Panc1 (cell line): ENCODE measurements at regions not wholly inside any gene's neighbourhood (a gene's known extent, or its start where the extent isn't known, plus 50 kb on each side); places are given as distances from the start of the nearest gene placed in this dataset.

Experiments
- ATAC-seq: fragments of 200-7000 bp; cut with Tn5 transposase; 2 replicates; pipeline ENCODE4 v1.9.1; 2020; ENCODE audit warnings: mild to moderate bottlenecking, moderate library complexity
- BruUV-seq: library from RNA; stranded (reverse); fragments of 400-500 nt; replicated peaks from 2 replicates; lab custom pipeline; 2021; lab: Mats Ljungman, UMichigan
- CTCF ChIA-PET: fragments of 300-600 bp; sonication (Branson Sonifier 250); formaldehyde crosslinking; loops from one replicate; lab custom pipeline; 2022; ENCODE audit warnings: antibody characterized with exemption; lab: Charles Lee
- POLR2A ChIA-PET: fragments of 300-600 bp; sonication (Branson Sonifier 250); formaldehyde crosslinking; loops from one replicate; lab custom pipeline; 2022; ENCODE audit warnings: antibody characterized with exemption; lab: Charles Lee
- DNase-seq: peaks from one replicate; pipeline ENCODE4 v3.0.0-alpha.2; 2010; ENCODE audit warnings: low read depth, low spot score
- H3K27ac ChIP-seq: 2 replicates; pipeline ENCODE4 v1.5.1; 2011; ENCODE audit warnings: mild to moderate bottlenecking, low read length, inconsistent platforms
- H3K27me3 ChIP-seq: fragments of 200-500 bp; sonication (Bioruptor generic); 2 replicates; pipeline ENCODE4 v1.6.0; 2014; ENCODE audit warnings: low read length, inconsistent platforms; ENCODE audit not compliant: control insufficient read depth, insufficient read depth
- H3K36me3 ChIP-seq: fragments of 200-500 bp; sonication (Bioruptor generic); 2 replicates; pipeline ENCODE4 v1.5.1; 2014; ENCODE audit warnings: inconsistent platforms, mild to moderate bottlenecking, low read length, moderate library complexity; ENCODE audit not compliant: control insufficient read depth, insufficient read depth
- H3K4me1 ChIP-seq: 2 replicates; pipeline ENCODE4 v1.5.1; 2011; ENCODE audit warnings: inconsistent platforms, mild to moderate bottlenecking, low read length, moderate library complexity; ENCODE audit not compliant: control insufficient read depth, insufficient read depth
- H3K4me3 ChIP-seq, 2 experiments: 2 replicates each; pipeline ENCODE4 v1.5.1; 2011 to 2012; ENCODE audit warnings: low read depth in 2 of 2, low read length in 2 of 2, mild to moderate bottlenecking in 2 of 2, inconsistent platforms in 1 of 2, moderate library complexity in 1 of 2
- H3K9me3 ChIP-seq: fragments of 200-500 bp; sonication (Bioruptor generic); 2 replicates; pipeline ENCODE4 v1.5.1; 2014; ENCODE audit warnings: low read depth, mild to moderate bottlenecking, inconsistent platforms, low read length, moderate library complexity; ENCODE audit not compliant: control insufficient read depth, insufficient read depth
- CTCF ChIP-seq: fragments of 450-650 bp; IDR thresholded peaks from 2 replicates; pipeline ENCODE4 v1.5.1; 2017; ENCODE audit warnings: mild to moderate bottlenecking
- POLR2AphosphoS5 ChIP-seq: IDR thresholded peaks from 2 replicates; pipeline ENCODE4 v1.6.1; 2012; ENCODE audit warnings: mild to moderate bottlenecking, low read depth, low read length, moderate library complexity
- REST ChIP-seq, 2 experiments: IDR thresholded peaks; 2 replicates each; pipeline ENCODE4 v1.6.1; 2011 to 2012; ENCODE audit warnings: low read depth in 2 of 2, control low read depth in 1 of 2, low read length in 1 of 2, mild to moderate bottlenecking in 1 of 2, moderate library complexity in 1 of 2; ENCODE audit not compliant: insufficient read depth in 1 of 2
- SIN3A ChIP-seq: IDR thresholded peaks from 2 replicates; pipeline ENCODE4 v1.6.1; 2012; ENCODE audit warnings: low read depth, mild to moderate bottlenecking, low read length, moderate library complexity, borderline replicate concordance; ENCODE audit not compliant: insufficient read depth
- TCF7L2 ChIP-seq: IDR thresholded peaks from 2 replicates; pipeline ENCODE4 v1.6.1; 2011; ENCODE audit warnings: mild to moderate bottlenecking, low read depth, low read length, inconsistent platforms
- in situ Hi-C: cut with HindIII; loops from 2 replicates; pipeline ENCODE4 v1.10.0; 2016; ENCODE audit warnings: low sequenced_read_pairs, low pct_unique_long_range_greater_than_20kb
- intact Hi-C: fragments of 100-400 bp; cut with micrococcal nuclease; formaldehyde crosslinking; loops from one replicate; pipeline ENCODE4 v1.10.0; 2022; ENCODE audit not compliant: unreplicated experiment

DNA sequence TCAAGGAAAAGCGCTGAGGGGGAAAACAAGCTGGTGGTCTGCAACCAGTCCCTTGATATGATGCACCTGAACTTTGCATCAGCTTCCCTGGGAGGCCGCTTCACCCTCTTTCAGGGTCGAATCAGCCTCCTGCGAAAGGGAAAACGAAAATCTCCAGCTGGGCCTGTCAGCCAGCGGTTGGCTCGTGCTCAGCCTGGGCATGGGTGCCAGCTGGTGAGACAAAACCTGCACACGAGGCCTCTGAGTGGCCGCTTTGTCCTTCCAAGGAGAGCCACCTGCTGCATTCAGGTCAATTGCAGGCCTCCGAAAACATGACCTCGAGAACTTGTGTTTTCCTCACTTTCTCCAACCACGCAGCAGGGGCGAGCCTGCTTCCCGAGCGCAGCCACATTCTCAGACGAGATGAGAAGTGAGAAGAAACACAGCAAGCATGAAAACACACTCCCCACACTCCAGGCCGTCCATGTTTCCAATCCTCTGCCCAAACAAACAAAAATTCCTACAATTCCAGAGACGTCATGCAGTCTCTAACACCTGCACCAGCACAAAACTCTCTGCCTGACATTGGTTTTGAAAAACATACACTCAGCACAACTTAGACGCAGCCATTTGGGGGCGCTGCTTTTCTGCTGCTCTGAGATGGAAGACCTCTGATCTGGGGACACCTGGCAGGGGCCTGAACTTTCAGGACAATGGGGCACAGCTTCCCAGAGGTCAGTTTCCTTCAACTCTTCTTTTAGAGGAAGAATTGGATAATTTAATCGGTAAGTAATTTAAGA lies 77.1 kb downstream of the DHCR7 start:
- POLR2A ChIA-PET = interaction anchor here (0.6 kb wide), 1 partner anchor 68 kb away, joined by 3 read pairs; no protein-coding TSS in a partner anchor
- no peaks in the 10 kb centered on the region for H3K36me3 ChIP-seq
- no peaks in the 10 kb centered on the region for H3K9me3 ChIP-seq
- CTCF ChIA-PET = interaction anchor here (1.6 kb wide), 1 partner anchor 284 kb away, joined by 9 read pairs; no protein-coding TSS in a partner anchor
- H3K27me3 ChIP-seq = peaks cover 6% of the 10 kb centered on the region
- DNase-seq = no peak
- in situ Hi-C loops (no loop called here), intact Hi-C loops (no loop called here)
- ATAC-seq = no peak
- no peaks in the 10 kb centered on the region for H3K4me1 ChIP-seq
- H3K27ac ChIP-seq = no peak overlapping the region
- no peak overlapping the region for H3K4me3 ChIP-seq
- no peak for TF ChIP-seq TCF7L2
- no peak for TF ChIP-seq REST (IDR thresholded peaks at IDR 0.05; ENCODE audit: insufficient read depth in 1 of 2, low read depth in 2 of 2, low read length in 1 of 2)
- TF ChIP-seq POLR2AphosphoS5 = no peak
- TF ChIP-seq SIN3A = no peak
- TF ChIP-seq CTCF = no peak; the same call in 1 of the 2 replicates
- no TSS peak for BruUV-seq

GRCh38 chr11:71370020-71370747 lies 78.0 kb downstream of the DHCR7 start:
- Histone ChIP-seq H3K4me3 (no peak overlapping the region), H3K27me3 (peaks cover 4% of the 10 kb centered on the region), H3K4me1 (no peaks in the 10 kb centered on the region), H3K27ac (no peak overlapping the region), H3K9me3 (no peaks in the 10 kb centered on the region), H3K36me3 (no peaks in the 10 kb centered on the region)
- ATAC-seq (no peak), DNase-seq (no peak)
- ChIA-PET CTCF (no interaction called here), POLR2A (interaction anchor here (0.6 kb wide), 1 partner anchor 67 kb away, joined by 3 read pairs; no protein-coding TSS in a partner anchor)
- intact Hi-C loops (no loop called here), in situ Hi-C loops (no loop called here)
- BruUV-seq = no TSS peak
- TF ChIP-seq SIN3A (no peak), CTCF (no peak), TCF7L2 (no peak), REST (IDR thresholded peaks at IDR 0.05; ENCODE audit: insufficient read depth in 1 of 2, low read depth in 2 of 2, low read length in 1 of 2) (no peak), POLR2AphosphoS5 (no peak)
